CD14-positive monocyte (primary cell): ENCODE measurements at regions not wholly inside any gene's neighbourhood (a gene's known extent, or its start where the extent isn't known, plus 50 kb on each side); places are given as distances from the start of the nearest gene placed in this dataset.
A peak's percentile ranks its signal among the peaks of the same experiment; 100 is the strongest.

Experiments used
- DNase-seq, 3 donors: peaks; one replicate each; pipeline ENCODE4 v3.0.0-alpha.2; 2011 to 2022
- H2AFZ ChIP-seq: 2 replicates; pipeline ENCODE4 v1.6.0; 2012; ENCODE audit warnings: mild to moderate bottlenecking, low read depth, low read length, inconsistent platforms; ENCODE audit not compliant: insufficient read depth, poor library complexity, severe bottlenecking
- H3K27ac ChIP-seq, 2 donors: 1 replicate in 1 of 2; 2 replicates in 1 of 2; pipeline ENCODE4 v1.5.1; 2012 to 2013; ENCODE audit warnings: low read length in 2 of 2, control low read depth in 1 of 2, inconsistent platforms in 1 of 2, low read depth in 1 of 2, mild to moderate bottlenecking in 1 of 2
- H3K27me3 ChIP-seq, 2 donors: one replicate each; pipeline versions ENCODE4 v1.6.0 to v1.6.1; 2011 to 2013; ENCODE audit warnings: low read length in 2 of 2; ENCODE audit not compliant: control insufficient read depth in 2 of 2, insufficient read depth in 2 of 2
- H3K36me3 ChIP-seq, 2 donors: replicated peaks in 1 of 2; 1 replicate in 1 of 2; 2 replicates in 1 of 2; pipeline versions ENCODE4 v1.5.1 to v1.6.1; 2012 to 2013; ENCODE audit warnings: low read length in 2 of 2, control low read depth in 1 of 2, inconsistent platforms in 1 of 2, mild to moderate bottlenecking in 1 of 2; ENCODE audit not compliant: insufficient read depth in 2 of 2, control insufficient read depth in 1 of 2
- H3K4me1 ChIP-seq, 2 donors: 1 replicate in 1 of 2; 2 replicates in 1 of 2; pipeline versions ENCODE4 v1.5.1 to v1.6.1; 2012 to 2013; ENCODE audit warnings: low read length in 2 of 2, control low read depth in 1 of 2, inconsistent platforms in 1 of 2, mild to moderate bottlenecking in 1 of 2, moderate library complexity in 1 of 2; ENCODE audit not compliant: insufficient read depth in 2 of 2, control insufficient read depth in 1 of 2
- H3K4me2 ChIP-seq: replicated peaks from 2 replicates; pipeline ENCODE3; 2012; ENCODE audit warnings: low read length, moderate library complexity, mild to moderate bottlenecking; ENCODE audit not compliant: poor library complexity, severe bottlenecking; ENCODE audit errors: extremely low read depth
- H3K4me3 ChIP-seq, 3 experiments: fragments of 200-600 bp in 1 of 3; sonication (generic) in 1 of 3; replicated peaks in 1 of 3; 1 replicate in 2 of 3; 2 replicates in 1 of 3; pipeline ENCODE4 v1.5.1; 2011 to 2013; ENCODE audit warnings: low read length in 3 of 3, mild to moderate bottlenecking in 3 of 3, control low read depth in 2 of 3, low read depth in 2 of 3, inconsistent platforms in 1 of 3, moderate library complexity in 1 of 3
- H3K79me2 ChIP-seq: 2 replicates; pipeline ENCODE4 v1.6.0; 2012; ENCODE audit warnings: mild to moderate bottlenecking, control low read depth, inconsistent platforms, low read length, moderate library complexity; ENCODE audit not compliant: insufficient read depth
- H3K9ac ChIP-seq: 2 replicates; pipeline ENCODE4 v1.6.0; 2017; ENCODE audit warnings: low read length, mild to moderate bottlenecking; ENCODE audit not compliant: insufficient read depth, poor library complexity, severe bottlenecking
- H3K9me3 ChIP-seq, 2 donors: replicated peaks in 1 of 2; 1 replicate in 1 of 2; 2 replicates in 1 of 2; pipeline versions ENCODE4 v1.5.1 to v1.6.1; 2012 to 2013; ENCODE audit warnings: low read length in 2 of 2, control low read depth in 1 of 2; ENCODE audit not compliant: control insufficient read depth in 1 of 2, insufficient read depth in 1 of 2
- H4K20me1 ChIP-seq: 2 replicates; pipeline ENCODE4 v1.6.0; 2012; ENCODE audit warnings: mild to moderate bottlenecking, low read length, control low read depth, moderate library complexity; ENCODE audit not compliant: insufficient read depth
- H3K27ac Mint-ChIP-seq, 7 donors: one replicate each; pipeline ENCODE4 v1.8.0; 2020; ENCODE audit warnings: mild to moderate bottlenecking in 7 of 7, mixed read lengths in 7 of 7, moderate library complexity in 6 of 7, inconsistent platforms in 2 of 7
- H3K27me3 Mint-ChIP-seq, 3 donors: one replicate each; pipeline ENCODE4 v1.8.0; 2021 to 2022; ENCODE audit warnings: low read depth in 3 of 3, mild to moderate bottlenecking in 3 of 3, mixed read lengths in 3 of 3, moderate library complexity in 3 of 3, inconsistent platforms in 1 of 3
- H3K36me3 Mint-ChIP-seq, 2 donors: one replicate each; pipeline ENCODE4 v1.8.0; 2020; ENCODE audit warnings: mixed read lengths in 2 of 2, inconsistent platforms in 1 of 2, mild to moderate bottlenecking in 1 of 2
- H3K4me1 Mint-ChIP-seq: one replicate; pipeline ENCODE4 v1.8.0; 2020; ENCODE audit warnings: mild to moderate bottlenecking, mixed read lengths
- H3K4me3 Mint-ChIP-seq, 2 donors: one replicate each; pipeline ENCODE4 v1.8.0; 2020; ENCODE audit warnings: mild to moderate bottlenecking in 2 of 2, mixed read lengths in 2 of 2, moderate library complexity in 1 of 2
- H3K9me3 Mint-ChIP-seq, 7 donors: one replicate each; pipeline ENCODE4 v1.8.0; 2020 to 2022; ENCODE audit warnings: mixed read lengths in 7 of 7, mild to moderate bottlenecking in 6 of 7, moderate library complexity in 6 of 7, inconsistent platforms in 2 of 7
- WGBS: methylation state at CpG from one replicate; pipeline ENCODE4 v1.1.5; 2013; ENCODE audit warnings: missing lambda C conversion rate; ENCODE audit not compliant: insufficient coverage; 5-methylcytosine and 5-hydroxymethylcytosine counted together
- intact Hi-C, 2 donors: fragments of 100-400 bp; cut with micrococcal nuclease; formaldehyde crosslinking; loops; one replicate each; pipeline versions ENCODE4 v1.15.0 to v1.15.1; 2023
- TF ChIP-seq, protein P1 (sequence below): fragments of 200-600 bp; IDR thresholded peaks from one replicate; pipeline ENCODE4 v1.8.0; 2022; ENCODE audit warnings: antibody characterized with exemption, mild to moderate bottlenecking

DNA sequence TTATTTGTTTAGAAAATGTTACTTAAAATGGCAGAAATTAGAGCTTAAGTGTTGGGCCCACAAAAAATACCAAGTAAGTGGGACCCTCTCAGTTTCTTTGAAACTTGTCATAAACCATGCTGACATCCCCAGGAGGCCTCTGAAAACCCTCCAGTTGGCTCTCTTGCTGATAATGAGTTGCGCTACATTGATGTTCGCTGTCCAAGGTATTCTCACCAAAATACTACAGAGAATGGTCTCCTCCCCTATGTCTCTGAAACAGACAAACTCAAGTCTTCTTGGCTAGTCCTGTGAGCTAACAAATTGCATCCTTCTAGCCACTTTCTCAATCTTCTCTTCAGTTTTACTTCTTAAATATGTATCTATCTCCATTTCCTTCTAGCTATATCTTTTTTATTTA is 669.4 kb downstream of the IRS1 start:
- Histone ChIP-seq H3K36me3 (no peaks in the 10 kb centered on the region), H3K27me3 (no peaks in the 10 kb centered on the region), H3K4me2 (no peak overlapping the region), H3K9me3 (no peaks in the 10 kb centered on the region), H3K4me3 (no peak overlapping the region), H3K4me1 (peaks cover 23 to 48% of the 10 kb centered on the region in 2 donors), H2AFZ (no peak overlapping the region), H3K9ac (no peak overlapping the region), H4K20me1 (no peaks in the 10 kb centered on the region), H3K79me2 (no peaks in the 10 kb centered on the region), H3K27ac (no peak overlapping the region)
- WGBS: 83% methylated on average over 2 of the region's 2 CpGs
- Mint-ChIP-seq H3K4me3 (no peak overlapping the region), H3K27ac (no peak overlapping the region), H3K36me3 (no peaks in the 10 kb centered on the region), H3K9me3 (peaks cover 0 to 3% (median 0%) of the 10 kb centered on the region in 7 donors), H3K27me3 (no peaks in the 10 kb centered on the region), H3K4me1 (peaks cover 46% of the 10 kb centered on the region)
- TF ChIP-seq, protein P1, sequence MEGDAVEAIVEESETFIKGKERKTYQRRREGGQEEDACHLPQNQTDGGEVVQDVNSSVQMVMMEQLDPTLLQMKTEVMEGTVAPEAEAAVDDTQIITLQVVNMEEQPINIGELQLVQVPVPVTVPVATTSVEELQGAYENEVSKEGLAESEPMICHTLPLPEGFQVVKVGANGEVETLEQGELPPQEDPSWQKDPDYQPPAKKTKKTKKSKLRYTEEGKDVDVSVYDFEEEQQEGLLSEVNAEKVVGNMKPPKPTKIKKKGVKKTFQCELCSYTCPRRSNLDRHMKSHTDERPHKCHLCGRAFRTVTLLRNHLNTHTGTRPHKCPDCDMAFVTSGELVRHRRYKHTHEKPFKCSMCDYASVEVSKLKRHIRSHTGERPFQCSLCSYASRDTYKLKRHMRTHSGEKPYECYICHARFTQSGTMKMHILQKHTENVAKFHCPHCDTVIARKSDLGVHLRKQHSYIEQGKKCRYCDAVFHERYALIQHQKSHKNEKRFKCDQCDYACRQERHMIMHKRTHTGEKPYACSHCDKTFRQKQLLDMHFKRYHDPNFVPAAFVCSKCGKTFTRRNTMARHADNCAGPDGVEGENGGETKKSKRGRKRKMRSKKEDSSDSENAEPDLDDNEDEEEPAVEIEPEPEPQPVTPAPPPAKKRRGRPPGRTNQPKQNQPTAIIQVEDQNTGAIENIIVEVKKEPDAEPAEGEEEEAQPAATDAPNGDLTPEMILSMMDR: no peak
- no peak for DNase-seq
- intact Hi-C loops: loop anchor here (10.0 kb wide), 3 partner anchors 95 to 295 kb away; no protein-coding TSS in a partner anchor

DNA sequence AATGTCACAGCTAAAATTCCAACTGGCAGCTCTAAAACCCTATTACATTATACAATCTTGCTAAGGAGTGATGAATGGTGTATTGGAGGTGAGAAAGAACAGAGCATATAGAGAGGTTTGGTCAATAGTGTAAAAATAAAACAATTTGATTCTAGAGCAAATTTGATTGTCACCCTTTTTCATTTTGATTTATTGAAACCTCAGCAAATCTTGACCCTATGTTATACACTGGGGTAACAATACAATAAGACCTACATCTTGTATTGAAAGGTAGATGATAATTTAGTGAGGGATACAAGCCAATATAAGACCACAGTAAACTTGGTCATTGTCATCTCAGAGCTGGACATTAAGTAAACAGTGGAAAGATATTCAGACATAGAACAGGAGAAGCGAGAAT is 671.9 kb downstream of the IRS1 start:
- Mint-ChIP-seq H3K27ac (peak overlapping the region in 2 of 7 donors; percentile 10 to 15), H3K4me1 (peaks cover 56% of the 10 kb centered on the region), H3K9me3 (peaks cover 0 to 2% (median 0%) of the 10 kb centered on the region in 7 donors), H3K4me3 (peak overlapping the region in 1 of 2 donors; percentile 46), H3K27me3 (no peaks in the 10 kb centered on the region), H3K36me3 (no peaks in the 10 kb centered on the region)
- Histone ChIP-seq H3K79me2 (no peaks in the 10 kb centered on the region), H3K9me3 (no peaks in the 10 kb centered on the region), H3K27me3 (no peaks in the 10 kb centered on the region), H3K36me3 (no peaks in the 10 kb centered on the region), H3K4me2 (no peak overlapping the region), H4K20me1 (no peaks in the 10 kb centered on the region), H2AFZ (no peak overlapping the region), H3K4me1 (peaks cover 35 to 59% of the 10 kb centered on the region in 2 donors), H3K9ac (no peak overlapping the region), H3K27ac (no peak overlapping the region), H3K4me3 (no peak overlapping the region)
- intact Hi-C loops: no loop called here
- WGBS: no CpG with 5 or more reads among the region's 1 CpG
- DNase-seq: peak in 2 of 3 donors; percentile 35 to 42
- TF ChIP-seq, protein P1: no peak
